Gastroesophageal sphincter (tissue), 4 donors: ENCODE measurements at regions not wholly inside any gene's neighbourhood (a gene's known extent, or its start where the extent isn't known, plus 50 kb on each side); places are given as distances from the start of the nearest gene placed in this dataset.

ENCODE experiments used
- ATAC-seq: fragments of 150-250 bp; one replicate; pipeline ENCODE4 v1.9.1; 2016; ENCODE audit warnings: mild to moderate bottlenecking, moderate library complexity
- H3K27ac ChIP-seq, 4 donors: fragments of 200-600 bp; sonication (generic) in 3 of 4; 1 replicate in 3 of 4; 2 replicates in 1 of 4; pipeline ENCODE4 v1.5.1; 2016 to 2019
- H3K27me3 ChIP-seq: fragments of 200-600 bp; sonication (generic); one replicate; pipeline ENCODE4 v1.5.1; 2019
- H3K36me3 ChIP-seq, 2 donors: fragments of 200-600 bp; sonication (generic); one replicate each; pipeline ENCODE4 v1.5.1; 2019; ENCODE audit warnings: control low read depth in 1 of 2
- H3K4me1 ChIP-seq, 3 donors: fragments of 200-600 bp; sonication (generic); 1 replicate in 2 of 3; 2 replicates in 1 of 3; pipeline ENCODE4 v1.5.1; 2016 to 2019; ENCODE audit warnings: control low read depth in 2 of 3
- H3K4me3 ChIP-seq, 2 donors: fragments of 200-600 bp; sonication (generic); one replicate each; pipeline ENCODE4 v1.5.1; 2019; ENCODE audit warnings: mild to moderate bottlenecking in 1 of 2, moderate library complexity in 1 of 2
- H3K9me3 ChIP-seq, 3 donors: fragments of 200-600 bp; sonication (generic); one replicate each; pipeline ENCODE4 v1.5.1; 2017 to 2019; ENCODE audit warnings: control low read depth in 2 of 3
- CTCF ChIP-seq, 4 experiments: fragments of 200-600 bp in 2 of 4; fragments of 450-650 bp in 2 of 4; sonication (generic) in 1 of 4; IDR thresholded peaks; one replicate each; pipeline ENCODE4 v1.5.1; 2017 to 2019; ENCODE audit warnings: antibody characterized with exemption in 4 of 4, mild to moderate bottlenecking in 2 of 4, moderate library complexity in 2 of 4
- EP300 ChIP-seq: sonication (generic); formaldehyde crosslinking; IDR thresholded peaks from one replicate; pipeline ENCODE4 v1.6.1; 2017; ENCODE audit warnings: antibody characterized with exemption, mild to moderate bottlenecking
- POLR2A ChIP-seq, 2 donors: fragments of 450-650 bp; IDR thresholded peaks; one replicate each; pipeline ENCODE4 v1.6.1; 2017; ENCODE audit warnings: antibody characterized with exemption in 2 of 2, mild to moderate bottlenecking in 2 of 2, moderate library complexity in 1 of 2
- POLR2AphosphoS5 ChIP-seq: sonication (generic); formaldehyde crosslinking; IDR thresholded peaks from one replicate; pipeline ENCODE4 v1.6.1; 2017; ENCODE audit warnings: antibody characterized with exemption
- WGBS, 2 donors: methylation state at CpG; one replicate each; pipeline ENCODE4 v1.1.5; 2018; ENCODE audit warnings: low coverage in 1 of 2; 5-methylcytosine and 5-hydroxymethylcytosine counted together

- Histone ChIP-seq H3K27ac (peak overlapping the region in 1 of 4 donors; percentile 20), H3K9me3 (no peaks in the 10 kb centered on the region), H3K4me3 (no peak overlapping the region), H3K4me1 (peaks cover 0 to 35% (median 6%) of the 10 kb centered on the region in 3 donors), H3K36me3 (no peaks in the 10 kb centered on the region), H3K27me3 (no peaks in the 10 kb centered on the region)
- no peak for ATAC-seq
- TF ChIP-seq EP300, result no peak
- TF ChIP-seq POLR2A (IDR thresholded peaks at IDR 0.05), result no peak
- TF ChIP-seq CTCF (IDR thresholded peaks at IDR 0.05), result no peak
- TF ChIP-seq POLR2AphosphoS5, result no peak
- 32 to 64% methylated on average over 3 of the region's 3 CpGs for WGBS, 2 donors
Measured at GRCh38 chr2:47303341-47304148, 65.6 kb upstream of the EPCAM start.

GRCh38 chr2:47302308-47302707 is 66.8 kb upstream of the EPCAM start:
- H3K4me1 ChIP-seq, result peaks cover 0 to 28% (median 3%) of the 10 kb centered on the region in 3 donors
- H3K27me3 ChIP-seq, result no peaks in the 10 kb centered on the region
- H3K27ac ChIP-seq, result no peak overlapping the region
- H3K36me3 ChIP-seq, result no peaks in the 10 kb centered on the region
- no peak for ATAC-seq
- no peaks in the 10 kb centered on the region for H3K9me3 ChIP-seq
- H3K4me3 ChIP-seq, result no peak overlapping the region
- WGBS, 2 donors, result 56 to 77% methylated on average over 1 to 8 of the region's 8 CpGs
- TF ChIP-seq POLR2AphosphoS5, result peak; percentile 44
- no peak for TF ChIP-seq CTCF (IDR thresholded peaks at IDR 0.05)

GRCh38 chr2:47301731-47302130 is 67.4 kb upstream of the EPCAM start:
- no peaks in the 10 kb centered on the region for H3K9me3 ChIP-seq
- H3K4me1 ChIP-seq, result peaks cover 0 to 22% (median 0%) of the 10 kb centered on the region in 3 donors
- ATAC-seq, result no peak
- H3K27me3 ChIP-seq, result no peaks in the 10 kb centered on the region
- no peak overlapping the region for H3K27ac ChIP-seq
- no peak overlapping the region for H3K4me3 ChIP-seq
- no peaks in the 10 kb centered on the region for H3K36me3 ChIP-seq
- TF ChIP-seq EP300 (no peak), POLR2AphosphoS5 (no peak), CTCF (IDR thresholded peaks at IDR 0.05) (no peak), POLR2A (IDR thresholded peaks at IDR 0.05) (no peak)
- WGBS, 2 donors, result 50 to 61% methylated on average over 1 to 3 of the region's 4 CpGs

- no peaks in the 10 kb centered on the region for H3K9me3 ChIP-seq
- no peak overlapping the region for H3K4me3 ChIP-seq
- ATAC-seq, result no peak
- WGBS, 2 donors, result 75% methylated on average over 2 of the region's 3 CpGs; no CpG with 5 or more reads in 1 of the 2 donors
- no peaks in the 10 kb centered on the region for H3K36me3 ChIP-seq
- peaks cover 0 to 21% (median 0%) of the 10 kb centered on the region in 3 donors for H3K4me1 ChIP-seq
- TF ChIP-seq POLR2AphosphoS5 (no peak), CTCF (IDR thresholded peaks at IDR 0.05) (no peak), EP300 (no peak), POLR2A (IDR thresholded peaks at IDR 0.05) (no peak)
- H3K27me3 ChIP-seq, result no peaks in the 10 kb centered on the region
- H3K27ac ChIP-seq, result no peak overlapping the region
Measured at GRCh38 chr2:47301277-47301618, 67.9 kb upstream of the EPCAM start.

GRCh38 chr2:47300609-47301276 is 68.4 kb upstream of the EPCAM start:
- Histone ChIP-seq H3K36me3 (no peaks in the 10 kb centered on the region), H3K27ac (no peak overlapping the region), H3K9me3 (no peaks in the 10 kb centered on the region), H3K4me1 (peaks cover 0 to 21% (median 0%) of the 10 kb centered on the region in 3 donors), H3K4me3 (no peak overlapping the region), H3K27me3 (no peaks in the 10 kb centered on the region)
- no peak for ATAC-seq
- 48 to 57% methylated on average over 2 of the region's 3 CpGs for WGBS, 2 donors
- no peak for TF ChIP-seq POLR2AphosphoS5
- no peak for TF ChIP-seq CTCF (IDR thresholded peaks at IDR 0.05)
- TF ChIP-seq EP300, result no peak
- no peak for TF ChIP-seq POLR2A (IDR thresholded peaks at IDR 0.05)
